Vagina (tissue), 2 donors: ENCODE measurements at regions not wholly inside any gene's neighbourhood (a gene's known extent, or its start where the extent isn't known, plus 50 kb on each side); places are given as distances from the start of the nearest gene placed in this dataset.

Experiments used
- DNase-seq, 2 donors: peaks; one replicate each; pipeline ENCODE4 v3.0.0-alpha.2; 2017; ENCODE audit errors: extremely low spot score in 2 of 2
- H3K27ac ChIP-seq: fragments of 200-600 bp; sonication (generic); one replicate; pipeline ENCODE4 v1.5.1; 2019
- H3K27me3 ChIP-seq: fragments of 200-600 bp; sonication (generic); one replicate; pipeline ENCODE4 v1.5.1; 2019
- H3K36me3 ChIP-seq, 2 donors: fragments of 200-600 bp; sonication (generic); one replicate each; pipeline ENCODE4 v1.5.1; 2017 to 2019
- H3K4me1 ChIP-seq: fragments of 200-600 bp; sonication (generic); one replicate; pipeline ENCODE4 v1.5.1; 2019
- H3K4me3 ChIP-seq, 2 donors: fragments of 200-600 bp; sonication (generic); 1 replicate in 1 of 2; 2 replicates in 1 of 2; pipeline ENCODE4 v1.5.1; 2016 to 2019
- H3K9me3 ChIP-seq: fragments of 200-600 bp; sonication (generic); one replicate; pipeline ENCODE4 v1.5.1; 2019
- CTCF ChIP-seq, 3 experiments: fragments of 450-650 bp in 2 of 3; fragments of 200-600 bp in 1 of 3; sonication (generic) in 1 of 3; IDR thresholded peaks; one replicate each; pipeline ENCODE4 v1.5.1; 2017 to 2019; ENCODE audit warnings: antibody characterized with exemption in 3 of 3, mild to moderate bottlenecking in 2 of 3, moderate library complexity in 2 of 3
- POLR2A ChIP-seq, 2 donors: fragments of 450-650 bp; IDR thresholded peaks; one replicate each; pipeline ENCODE4 v1.6.1; 2017; ENCODE audit warnings: antibody characterized with exemption in 2 of 2, mild to moderate bottlenecking in 2 of 2, moderate library complexity in 2 of 2
- POLR2AphosphoS5 ChIP-seq, 2 donors: sonication (generic); formaldehyde crosslinking; IDR thresholded peaks; one replicate each; pipeline ENCODE4 v1.9.0; 2017; ENCODE audit warnings: antibody characterized with exemption in 2 of 2, mild to moderate bottlenecking in 2 of 2, low read depth in 1 of 2; ENCODE audit not compliant: insufficient read depth in 1 of 2
- intact Hi-C: fragments of 100-400 bp; cut with DNase I; formaldehyde crosslinking; loops from one replicate; pipeline ENCODE4 v1.15.1; 2023

GRCh38 chr2:42907835-42908234, 115.5 kb upstream of the HAAO start:
- DNase-seq = no peak
- H3K9me3 ChIP-seq = no peaks in the 10 kb centered on the region
- H3K36me3 ChIP-seq = no peaks in the 10 kb centered on the region
- H3K4me1 ChIP-seq = peaks cover 64% of the 10 kb centered on the region
- no peaks in the 10 kb centered on the region for H3K27me3 ChIP-seq
- TF ChIP-seq POLR2A (IDR thresholded peaks at IDR 0.05) (no peak), CTCF (IDR thresholded peaks at IDR 0.05) (no peak), POLR2AphosphoS5 (IDR thresholded peaks at IDR 0.05; ENCODE audit: insufficient read depth in 1 of 2, low read depth in 1 of 2) (no peak)
- H3K4me3 ChIP-seq = no peak overlapping the region
- peak overlapping the region; percentile 77 for H3K27ac ChIP-seq
- intact Hi-C loops = no loop called here

GRCh38 chr2:42906557-42907411, 114.4 kb upstream of the HAAO start:
- TF ChIP-seq POLR2AphosphoS5 (IDR thresholded peaks at IDR 0.05; ENCODE audit: insufficient read depth in 1 of 2, low read depth in 1 of 2) (peak; percentile 63 to 86), CTCF (IDR thresholded peaks at IDR 0.05) (no peak)
- Histone ChIP-seq H3K4me3 (peak overlapping the region in 1 of 2 donors; percentile 18), H3K4me1 (peaks cover 66% of the 10 kb centered on the region), H3K27me3 (no peaks in the 10 kb centered on the region), H3K27ac (peak overlapping the region; percentile 77), H3K36me3 (no peaks in the 10 kb centered on the region), H3K9me3 (no peaks in the 10 kb centered on the region)
- DNase-seq = no peak
- intact Hi-C loops = no loop called here

GRCh38 chr2:42906111-42906556, 113.8 kb upstream of the HAAO start:
- no peaks in the 10 kb centered on the region for H3K9me3 ChIP-seq
- no peaks in the 10 kb centered on the region for H3K36me3 ChIP-seq
- peak overlapping the region; percentile 77 for H3K27ac ChIP-seq
- DNase-seq = no peak
- peaks cover 73% of the 10 kb centered on the region for H3K4me1 ChIP-seq
- H3K4me3 ChIP-seq = peak overlapping the region in 1 of 2 donors; percentile 18
- no peaks in the 10 kb centered on the region for H3K27me3 ChIP-seq
- intact Hi-C loops = no loop called here
- no peak for TF ChIP-seq CTCF (IDR thresholded peaks at IDR 0.05)
- no peak for TF ChIP-seq POLR2A (IDR thresholded peaks at IDR 0.05)
- no peak for TF ChIP-seq POLR2AphosphoS5 (IDR thresholded peaks at IDR 0.05; ENCODE audit: insufficient read depth in 1 of 2, low read depth in 1 of 2)

- Histone ChIP-seq H3K4me3 (peak overlapping the region in 1 of 2 donors; percentile 18), H3K27ac (peak overlapping the region; percentile 77), H3K9me3 (no peaks in the 10 kb centered on the region), H3K4me1 (peaks cover 79% of the 10 kb centered on the region), H3K36me3 (no peaks in the 10 kb centered on the region), H3K27me3 (no peaks in the 10 kb centered on the region)
- DNase-seq = no peak
- intact Hi-C loops = no loop called here
- TF ChIP-seq POLR2AphosphoS5 (IDR thresholded peaks at IDR 0.05; ENCODE audit: insufficient read depth in 1 of 2, low read depth in 1 of 2) (peak in 1 of 2 donors; percentile 53), CTCF (IDR thresholded peaks at IDR 0.05) (peak in 1 of 3 experiments; percentile 33), POLR2A (IDR thresholded peaks at IDR 0.05) (no peak)
Measured at GRCh38 chr2:42905341-42906110, 113.1 kb upstream of the HAAO start.
